H4 (cell line): ENCODE measurements at regions not wholly inside any gene's neighbourhood (a gene's known extent, or its start where the extent isn't known, plus 50 kb on each side); places are given as distances from the start of the nearest gene placed in this dataset.

Experiments used
- DNase-seq: peaks from one replicate; pipeline ENCODE4 v3.0.0-alpha.2; 2015; ENCODE audit warnings: low spot score

DNA sequence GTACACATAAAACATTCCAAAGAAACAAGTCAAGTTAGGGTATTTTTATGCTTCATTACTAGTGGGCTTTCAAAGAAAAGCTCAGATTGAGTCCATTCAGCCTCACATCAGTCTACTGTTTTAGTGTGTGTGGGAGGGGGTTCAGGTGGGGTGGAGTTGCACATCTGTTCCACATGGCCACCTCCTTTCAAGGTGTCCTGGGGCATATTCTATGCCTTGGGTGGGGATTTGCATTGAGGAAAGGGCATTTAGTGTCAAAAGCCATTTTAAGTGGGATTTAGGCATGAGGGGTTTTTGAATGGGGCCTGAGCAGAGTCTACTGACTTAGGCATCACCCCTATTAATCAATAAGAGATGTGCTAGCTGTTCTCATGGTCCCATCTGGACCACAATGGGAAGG lies 983.1 kb downstream of the TLE4 start:
- DNase-seq, result no peak

- DNase-seq, result no peak
Observed at GRCh38 chr9:80554301-80554700, 982.5 kb downstream of the TLE4 start.

DNA sequence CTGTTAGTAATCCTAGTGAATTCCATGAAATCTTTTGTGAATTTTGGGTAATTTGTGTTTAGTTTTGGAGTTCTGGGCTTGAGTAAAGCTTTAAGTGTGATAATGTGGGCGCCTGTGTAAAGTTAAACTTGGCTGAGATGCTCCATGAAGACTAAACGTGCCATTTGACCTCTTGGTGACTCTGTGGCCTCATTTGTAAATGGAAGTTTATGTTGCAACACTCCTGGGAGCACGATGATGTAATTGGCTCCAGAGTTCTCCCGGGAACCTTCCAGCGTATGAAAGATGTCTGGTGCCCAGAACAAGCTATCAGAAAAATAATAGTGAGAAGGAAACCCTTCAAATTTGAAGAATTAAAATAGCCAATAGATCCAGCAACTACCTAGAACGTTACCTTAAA lies 981.2 kb downstream of the TLE4 start:
- DNase-seq, result peak; percentile 77

DNA sequence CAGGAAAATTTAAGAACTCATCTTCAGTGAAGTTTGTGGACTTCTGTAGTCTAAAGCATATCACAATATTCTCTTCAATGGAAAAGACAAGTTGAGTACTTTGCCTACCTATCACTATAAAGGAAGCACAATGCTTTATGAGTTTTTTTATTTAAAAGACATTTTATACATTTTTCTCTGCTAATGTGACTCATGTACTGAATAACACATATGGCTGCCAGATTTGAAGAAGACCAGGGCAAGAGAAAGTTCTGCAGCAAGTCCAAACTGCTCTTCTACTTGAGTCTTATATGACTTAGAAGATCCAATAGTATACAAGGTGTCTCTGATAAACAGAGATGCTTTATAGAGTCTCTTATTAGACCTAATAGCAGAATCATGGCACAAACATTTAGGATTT lies 978.4 kb downstream of the TLE4 start:
- DNase-seq, result no peak

DNA sequence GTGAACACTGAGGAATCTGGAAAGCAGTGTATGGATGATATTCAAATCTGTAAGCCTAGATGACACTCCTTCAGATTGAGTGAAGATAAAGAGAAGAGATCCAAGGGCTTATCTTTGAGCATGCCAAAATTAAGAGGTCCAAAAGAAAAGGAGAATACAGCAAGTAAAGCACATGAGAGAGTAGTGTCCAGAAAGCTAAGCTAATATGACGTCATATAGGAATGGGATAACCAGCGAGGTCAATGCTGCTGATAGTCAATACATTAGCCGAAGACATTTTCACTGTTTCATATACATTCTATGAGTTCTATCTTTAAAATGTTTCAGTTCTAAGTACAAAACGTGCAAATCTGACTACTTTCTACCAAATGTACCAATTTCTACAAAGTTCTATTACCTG lies 975.8 kb downstream of the TLE4 start:
- no peak for DNase-seq

DNA sequence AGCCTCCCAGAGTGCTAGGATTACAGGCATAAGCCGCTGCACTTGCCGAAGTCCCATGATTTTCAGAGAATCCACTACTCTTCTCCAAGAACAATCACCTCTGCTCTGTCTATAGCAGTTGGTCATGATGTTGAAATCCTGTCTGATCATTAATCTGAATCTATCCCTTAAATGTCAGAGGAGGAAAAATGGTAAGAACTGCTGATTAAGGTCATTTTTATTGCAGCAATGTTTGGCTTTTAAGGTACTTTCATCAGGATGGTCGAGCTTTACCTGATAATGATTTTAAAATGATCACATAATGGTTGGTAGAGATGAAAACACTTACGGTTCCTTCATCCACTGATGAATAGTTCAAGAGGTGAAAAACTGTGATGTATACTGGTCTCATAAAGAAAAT lies 968.6 kb downstream of the TLE4 start:
- no peak for DNase-seq

GRCh38 chr9:80538976-80539375 lies 967.2 kb downstream of the TLE4 start:
- DNase-seq, result no peak

DNA sequence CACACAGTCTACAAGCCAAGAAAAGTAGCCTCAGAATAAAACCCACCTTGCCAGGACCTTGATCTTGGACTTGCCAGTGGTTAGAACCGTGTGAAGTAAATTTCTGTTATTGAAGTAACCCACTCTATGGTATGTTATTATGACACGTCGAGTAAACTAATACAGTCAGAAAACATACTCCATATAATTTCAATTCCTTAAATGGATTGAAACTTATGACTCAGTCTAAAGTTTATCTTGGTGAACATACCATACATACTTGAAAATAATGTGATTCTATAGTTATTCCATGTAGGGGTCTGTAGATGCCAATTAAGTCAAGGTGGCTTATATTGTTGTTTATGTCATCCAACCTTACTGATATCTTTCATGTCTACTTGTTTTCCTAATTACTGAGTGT lies 950.7 kb downstream of the TLE4 start:
- no peak for DNase-seq

DNA sequence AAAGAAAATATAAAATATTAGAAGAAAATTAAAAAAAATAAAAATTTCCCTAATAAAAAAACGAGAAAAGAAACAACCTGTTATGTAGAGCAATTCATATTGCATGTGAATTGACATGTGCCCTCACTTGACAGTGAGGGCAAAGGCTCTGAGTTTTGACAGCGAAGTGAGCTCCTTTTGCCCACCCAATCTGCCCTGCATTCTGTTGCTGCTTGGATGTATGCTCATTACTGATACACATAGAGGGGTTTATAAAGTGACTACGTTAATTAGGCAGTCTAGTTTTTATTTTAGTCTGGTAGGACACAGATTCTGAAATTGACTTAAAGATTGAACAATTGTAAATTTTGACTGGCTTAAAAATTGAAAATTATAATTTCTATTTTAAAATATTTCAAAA lies 949.4 kb downstream of the TLE4 start:
- no peak for DNase-seq

- no peak for DNase-seq
Observed at GRCh38 chr9:80520231-80520630, 948.5 kb downstream of the TLE4 start.

DNA sequence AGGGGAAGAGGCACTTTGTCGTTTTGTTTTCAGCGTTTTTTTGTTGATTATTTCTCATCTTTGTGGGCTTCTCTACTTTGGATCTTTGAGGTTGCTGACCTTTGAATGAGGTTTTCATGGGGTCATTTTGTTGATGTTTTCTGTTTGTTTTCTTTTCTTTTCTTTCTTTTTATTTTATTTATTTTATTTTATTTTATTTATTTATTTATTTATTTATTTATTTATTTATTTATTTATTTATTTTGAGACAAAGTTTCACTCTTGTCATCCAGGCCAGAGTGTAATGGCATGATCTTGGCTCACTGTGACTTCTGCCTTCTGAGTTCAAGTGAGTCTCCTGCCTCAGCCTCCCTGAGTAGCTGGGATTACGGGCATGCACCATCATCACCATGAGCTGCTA lies 946.7 kb downstream of the TLE4 start:
- DNase-seq, result no peak

GRCh38 chr9:80516679-80517078 lies 944.9 kb downstream of the TLE4 start:
- no peak for DNase-seq

- no peak for DNase-seq
Observed at GRCh38 chr9:80509358-80509757, 937.6 kb downstream of the TLE4 start.

GRCh38 chr9:80507611-80508010 lies 935.8 kb downstream of the TLE4 start:
- DNase-seq, result no peak

DNA sequence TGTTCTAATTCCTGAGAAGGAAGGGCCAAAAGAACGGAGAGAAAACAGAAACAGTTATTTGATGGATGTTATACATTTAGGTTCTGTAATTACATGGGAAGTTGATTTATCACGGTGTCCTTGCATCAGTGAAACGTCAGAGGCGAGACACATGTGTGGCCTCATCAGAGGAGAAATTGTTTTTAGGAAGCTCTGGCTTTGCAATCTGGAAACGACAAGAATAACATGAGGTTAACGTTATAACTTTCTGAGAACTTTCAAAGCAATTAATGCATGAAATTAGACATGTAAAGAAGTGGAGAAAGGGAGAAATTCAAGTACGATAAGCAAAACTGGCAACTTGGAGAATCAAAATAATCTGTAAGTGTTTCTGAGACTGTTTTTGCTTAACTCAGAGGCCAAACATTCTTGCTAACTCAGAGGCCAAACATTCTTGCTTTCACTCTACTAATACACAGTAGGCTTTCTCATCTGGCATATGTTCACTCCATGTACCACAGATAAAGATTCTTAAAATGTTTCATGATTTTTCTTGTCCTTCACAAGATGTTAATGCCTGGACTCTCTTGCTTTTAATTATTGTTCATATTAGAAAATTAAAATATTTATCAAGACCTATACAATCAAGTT lies 933.0 kb downstream of the TLE4 start:
- DNase-seq, result no peak

DNA sequence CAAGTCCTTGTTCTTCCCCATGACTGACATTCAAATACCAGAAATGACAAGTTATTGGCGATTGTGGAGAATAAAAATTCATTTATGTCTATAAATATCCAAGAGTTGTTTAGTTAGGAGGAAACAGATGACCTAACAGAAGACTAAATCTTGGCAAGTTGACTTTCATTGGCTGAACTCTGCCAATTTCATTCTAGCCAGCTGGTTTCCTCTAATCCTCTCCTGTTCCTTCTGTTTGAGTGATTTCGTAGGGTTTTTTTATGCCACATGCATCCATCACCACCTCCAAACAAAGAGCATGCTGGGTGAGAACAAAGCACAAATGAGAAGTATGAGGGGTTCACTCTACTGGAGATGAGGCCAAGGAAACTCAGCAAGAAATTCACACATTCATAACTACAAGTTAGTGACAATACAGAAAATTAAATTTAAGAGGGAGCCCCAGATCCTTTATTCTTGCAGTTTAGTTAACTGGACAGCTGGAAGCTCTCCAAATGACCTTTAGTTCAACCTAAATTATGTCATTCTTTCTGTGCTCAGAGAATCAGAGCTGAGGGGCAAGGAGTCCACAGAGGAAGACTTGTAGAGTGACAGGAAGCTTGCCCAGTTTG lies 932.0 kb downstream of the TLE4 start:
- no peak for DNase-seq

- DNase-seq, result no peak
Observed at GRCh38 chr9:80502306-80502705, 930.5 kb downstream of the TLE4 start.

DNA sequence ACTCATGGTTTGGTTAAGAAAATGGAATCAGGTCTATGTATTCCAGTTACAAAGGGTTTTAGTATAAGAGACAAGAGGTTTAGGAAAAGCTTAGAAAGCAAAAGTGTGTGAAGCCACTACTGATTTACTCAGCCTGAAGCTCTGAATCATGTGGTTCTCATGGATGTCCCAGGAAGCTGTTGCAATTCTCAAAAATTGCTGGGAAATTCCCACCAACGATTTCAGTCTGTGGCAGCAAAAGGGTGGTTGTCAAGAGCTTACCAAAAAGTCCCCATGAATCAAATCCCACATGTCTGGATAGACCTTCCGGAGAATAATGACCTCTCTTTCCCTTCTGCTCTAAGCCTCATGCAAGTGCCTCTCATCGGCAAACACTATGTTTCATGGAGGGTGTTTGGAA lies 929.9 kb downstream of the TLE4 start:
- no peak for DNase-seq

GRCh38 chr9:80500300-80500699 lies 928.5 kb downstream of the TLE4 start:
- no peak for DNase-seq

DNA sequence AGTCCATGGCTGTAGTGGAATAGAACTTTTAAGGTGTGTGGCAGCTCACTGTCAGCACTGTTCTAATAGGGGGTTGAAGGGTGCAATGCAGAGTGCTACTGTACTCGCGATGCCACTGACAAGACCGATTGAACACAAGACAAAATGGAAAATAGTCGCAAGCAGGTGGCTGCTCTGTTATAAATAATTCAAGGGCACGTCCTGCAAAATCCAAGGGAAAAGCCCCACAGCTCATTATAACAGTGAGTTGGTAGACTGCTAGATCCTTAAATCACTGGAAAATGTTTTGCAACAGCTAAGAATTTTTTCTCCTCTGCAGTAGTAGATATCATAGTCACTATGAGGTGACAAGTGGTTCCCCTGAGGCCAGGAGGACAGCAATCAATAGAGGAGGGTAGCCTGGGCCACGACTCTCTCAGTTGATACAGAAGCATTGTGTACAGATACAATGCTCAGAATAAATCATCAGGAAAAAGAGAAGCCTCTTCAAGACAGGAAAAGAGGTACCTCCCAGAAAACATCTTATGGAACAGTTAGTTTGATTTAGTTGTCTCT lies 926.3 kb downstream of the TLE4 start:
- DNase-seq, result no peak

- DNase-seq, result no peak
Observed at GRCh38 chr9:80496901-80497556, 925.3 kb downstream of the TLE4 start.

GRCh38 chr9:80493258-80493657 lies 921.5 kb downstream of the TLE4 start:
- DNase-seq, result no peak

GRCh38 chr9:80492221-80492620 lies 920.5 kb downstream of the TLE4 start:
- DNase-seq, result peak; percentile 11
